Keratinocyte (primary cell): ENCODE measurements at regions not wholly inside any gene's neighbourhood (a gene's known extent, or its start where the extent isn't known, plus 50 kb on each side); places are given as distances from the start of the nearest gene placed in this dataset.

Source experiments
- DNase-seq: peaks from one replicate; pipeline ENCODE4 v3.0.0-alpha.2; 2011; ENCODE audit warnings: low read depth, missing footprints, low spot score
- FAIRE-seq: peaks from 2 replicates; lab custom pipeline; 2011; peaks lifted over from hg19 to GRCh38; lab: Jason Lieb, UNC
- H2AFZ ChIP-seq: 2 replicates; pipeline ENCODE4 v1.6.0; 2012; ENCODE audit warnings: low read length, control low read depth, inconsistent platforms; ENCODE audit not compliant: control insufficient read depth
- H3K27ac ChIP-seq: 2 replicates; pipeline ENCODE4 v1.5.1; 2011; ENCODE audit warnings: low read length; ENCODE audit not compliant: control insufficient read depth, insufficient read depth
- H3K27me3 ChIP-seq: 3 replicates; pipeline ENCODE4 v1.6.0; 2011; ENCODE audit warnings: low read length; ENCODE audit not compliant: control insufficient read depth, insufficient read depth; ENCODE audit errors: extremely low read depth
- H3K36me3 ChIP-seq, 2 experiments: 2 replicates in 1 of 2; 3 replicates in 1 of 2; pipeline ENCODE4 v1.5.1; 2011; ENCODE audit warnings: low read length in 2 of 2, mild to moderate bottlenecking in 1 of 2; ENCODE audit not compliant: control insufficient read depth in 2 of 2, insufficient read depth in 2 of 2; ENCODE audit errors: extremely low read depth in 1 of 2
- H3K4me1 ChIP-seq: 3 replicates; pipeline ENCODE4 v1.5.1; 2011; ENCODE audit warnings: low read length; ENCODE audit not compliant: control insufficient read depth, insufficient read depth; ENCODE audit errors: extremely low read depth
- H3K4me2 ChIP-seq: 3 replicates; pipeline ENCODE4 v1.6.0; 2011; ENCODE audit warnings: low read depth, low read length; ENCODE audit not compliant: control insufficient read depth, insufficient read depth; ENCODE audit errors: extremely low read depth
- H3K4me3 ChIP-seq, 3 experiments: fragments of 200-600 bp in 1 of 3; sonication (generic) in 1 of 3; 2 replicates in 2 of 3; 3 replicates in 1 of 3; pipeline ENCODE4 v1.5.1; 2011 to 2016; ENCODE audit warnings: low read length in 3 of 3, mild to moderate bottlenecking in 3 of 3, control low read depth in 2 of 3, inconsistent platforms in 1 of 3, low read depth in 1 of 3, mixed read lengths in 1 of 3, mixed run types in 1 of 3, moderate library complexity in 1 of 3; ENCODE audit not compliant: control insufficient read depth in 2 of 3, insufficient read depth in 2 of 3; ENCODE audit errors: extremely low read depth in 1 of 3
- H3K79me2 ChIP-seq: 2 replicates; pipeline ENCODE4 v1.6.0; 2012; ENCODE audit warnings: low read length; ENCODE audit not compliant: control insufficient read depth, insufficient read depth
- H3K9ac ChIP-seq: 3 replicates; pipeline ENCODE4 v1.6.0; 2011; ENCODE audit warnings: low read length; ENCODE audit not compliant: control insufficient read depth, insufficient read depth; ENCODE audit errors: extremely low read depth
- H3K9me1 ChIP-seq: 3 replicates; pipeline ENCODE4 v1.6.0; 2011; ENCODE audit warnings: low read length; ENCODE audit not compliant: control insufficient read depth, insufficient read depth; ENCODE audit errors: extremely low read depth
- H3K9me3 ChIP-seq: 2 replicates; pipeline ENCODE4 v1.5.1; 2012; ENCODE audit warnings: low read depth, low read length; ENCODE audit not compliant: control insufficient read depth
- H4K20me1 ChIP-seq: 3 replicates; pipeline ENCODE4 v1.6.0; 2011; ENCODE audit warnings: low read length; ENCODE audit not compliant: control insufficient read depth, insufficient read depth; ENCODE audit errors: extremely low read depth
- EZH2 ChIP-seq: IDR thresholded peaks from one replicate; pipeline ENCODE4 v1.6.1; 2012; ENCODE audit warnings: inconsistent platforms, mild to moderate bottlenecking, low read length, moderate library complexity
- dilution Hi-C: fragments of 300-500 bp; cut with MboI; formaldehyde crosslinking; loops from one replicate; pipeline ENCODE4 v1.7.0; 2020; ENCODE audit warnings: low sequenced_read_pairs; ENCODE audit not compliant: extremely low pct_ligation_motif_present
- TF ChIP-seq, protein P1 (sequence below), 3 experiments: IDR thresholded peaks in 1 of 3; conservative IDR thresholded peaks in 1 of 3; optimal IDR thresholded peaks in 1 of 3; 2 replicates in 2 of 3; 3 replicates in 1 of 3; pipeline versions ENCODE3 to v1.5.1; 2011; ENCODE audit warnings: low read length in 3 of 3, mild to moderate bottlenecking in 3 of 3, moderate library complexity in 2 of 3, control low read depth in 1 of 3, inconsistent platforms in 1 of 3; ENCODE audit not compliant: insufficient read depth in 2 of 3; ENCODE audit errors: extremely low read depth in 1 of 3

DNA sequence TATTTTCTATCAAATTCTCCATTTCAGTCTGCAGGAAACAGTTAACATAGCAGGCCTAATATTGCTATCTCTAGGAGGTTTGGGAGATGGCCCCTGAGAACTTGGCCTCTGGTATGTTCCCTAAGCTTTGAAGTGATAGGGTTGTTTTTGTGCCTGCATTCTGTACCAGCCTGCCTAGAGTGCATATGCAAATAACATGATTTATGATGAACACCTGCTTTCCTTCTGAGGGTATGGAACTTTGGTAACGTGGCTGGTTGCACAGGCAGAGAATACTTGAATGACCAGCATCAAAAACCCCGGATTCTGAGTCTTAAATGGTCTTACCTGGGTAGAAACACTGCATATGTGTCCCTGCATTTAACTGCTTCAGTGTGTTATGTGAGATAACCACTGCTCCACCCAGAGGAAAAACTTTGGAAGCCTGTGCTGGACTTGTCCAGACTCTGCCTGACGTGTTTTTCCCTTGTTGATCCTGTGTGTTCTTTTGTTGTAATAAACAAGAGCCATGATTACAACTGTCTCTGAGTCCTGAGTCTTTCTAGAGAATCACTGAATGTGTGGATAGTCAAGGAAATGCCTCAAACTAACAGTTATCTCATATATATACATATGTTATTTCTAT, 111.3 kb upstream of the ABCA1 start:
- Histone ChIP-seq H3K27me3 (no peaks in the 10 kb centered on the region), H3K36me3 (no peaks in the 10 kb centered on the region), H3K4me2 (no peak overlapping the region), H3K27ac (no peak overlapping the region), H2AFZ (no peak overlapping the region), H3K4me1 (peaks cover 4% of the 10 kb centered on the region), H3K79me2 (no peaks in the 10 kb centered on the region), H3K4me3 (no peak overlapping the region), H3K9ac (no peak overlapping the region), H4K20me1 (no peaks in the 10 kb centered on the region), H3K9me3 (no peaks in the 10 kb centered on the region), H3K9me1 (no peaks in the 10 kb centered on the region)
- no peak for TF ChIP-seq EZH2
- TF ChIP-seq, protein P1, sequence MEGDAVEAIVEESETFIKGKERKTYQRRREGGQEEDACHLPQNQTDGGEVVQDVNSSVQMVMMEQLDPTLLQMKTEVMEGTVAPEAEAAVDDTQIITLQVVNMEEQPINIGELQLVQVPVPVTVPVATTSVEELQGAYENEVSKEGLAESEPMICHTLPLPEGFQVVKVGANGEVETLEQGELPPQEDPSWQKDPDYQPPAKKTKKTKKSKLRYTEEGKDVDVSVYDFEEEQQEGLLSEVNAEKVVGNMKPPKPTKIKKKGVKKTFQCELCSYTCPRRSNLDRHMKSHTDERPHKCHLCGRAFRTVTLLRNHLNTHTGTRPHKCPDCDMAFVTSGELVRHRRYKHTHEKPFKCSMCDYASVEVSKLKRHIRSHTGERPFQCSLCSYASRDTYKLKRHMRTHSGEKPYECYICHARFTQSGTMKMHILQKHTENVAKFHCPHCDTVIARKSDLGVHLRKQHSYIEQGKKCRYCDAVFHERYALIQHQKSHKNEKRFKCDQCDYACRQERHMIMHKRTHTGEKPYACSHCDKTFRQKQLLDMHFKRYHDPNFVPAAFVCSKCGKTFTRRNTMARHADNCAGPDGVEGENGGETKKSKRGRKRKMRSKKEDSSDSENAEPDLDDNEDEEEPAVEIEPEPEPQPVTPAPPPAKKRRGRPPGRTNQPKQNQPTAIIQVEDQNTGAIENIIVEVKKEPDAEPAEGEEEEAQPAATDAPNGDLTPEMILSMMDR (optimal IDR thresholded peaks at IDR 0.05 in 1 of 3, IDR thresholded peaks at IDR 0.05 in 1 of 3, conservative IDR thresholded peaks at IDR 0.05 in 1 of 3; ENCODE audit: extremely low read depth in 1 of 3, insufficient read depth in 2 of 3, low read length in 3 of 3) = peak in 2 of 3 experiments; percentile 5 to 38
- dilution Hi-C loops = no loop called here
- no peak for DNase-seq
- FAIRE-seq = no peak

- dilution Hi-C loops = no loop called here
- FAIRE-seq (no peak), DNase-seq (no peak)
- Histone ChIP-seq H3K9ac (no peak overlapping the region), H3K4me1 (peaks cover 11% of the 10 kb centered on the region), H3K27ac (no peak overlapping the region), H3K9me1 (no peaks in the 10 kb centered on the region), H3K4me2 (no peak overlapping the region), H3K4me3 (no peak overlapping the region), H3K9me3 (no peaks in the 10 kb centered on the region), H3K36me3 (no peaks in the 10 kb centered on the region), H3K27me3 (no peaks in the 10 kb centered on the region), H3K79me2 (no peaks in the 10 kb centered on the region), H2AFZ (no peak overlapping the region), H4K20me1 (no peaks in the 10 kb centered on the region)
- TF ChIP-seq, protein P1 (optimal IDR thresholded peaks at IDR 0.05 in 1 of 3, IDR thresholded peaks at IDR 0.05 in 1 of 3, conservative IDR thresholded peaks at IDR 0.05 in 1 of 3; ENCODE audit: extremely low read depth in 1 of 3, insufficient read depth in 2 of 3, low read length in 3 of 3) = no peak
- TF ChIP-seq EZH2 = no peak
Observed at GRCh38 chr9:105043370-105043936, 115.5 kb upstream of the ABCA1 start.
